Stomach (tissue), 4 donors: ENCODE measurements at regions not wholly inside any gene's neighbourhood (a gene's known extent, or its start where the extent isn't known, plus 50 kb on each side); places are given as distances from the start of the nearest gene placed in this dataset.

Experiments
- EP300 ChIP-seq: sonication (generic); formaldehyde crosslinking; IDR thresholded peaks from one replicate; pipeline ENCODE4 v1.6.1; 2017; ENCODE audit warnings: antibody characterized with exemption
- POLR2AphosphoS5 ChIP-seq, 3 donors: sonication (generic); formaldehyde crosslinking; IDR thresholded peaks; one replicate each; pipeline ENCODE4 v1.6.1; 2016; ENCODE audit warnings: antibody characterized with exemption in 3 of 3
- TF ChIP-seq, protein P1 (sequence below), 7 experiments: fragments of 450-650 bp in 4 of 7; fragments of 200-600 bp in 3 of 7; sonication (generic) in 3 of 7; IDR thresholded peaks; one replicate each; pipeline ENCODE4 v1.5.1; 2016 to 2019; ENCODE audit warnings: antibody characterized with exemption in 7 of 7, control low read depth in 2 of 7, mild to moderate bottlenecking in 1 of 7

- TF ChIP-seq, protein P1, sequence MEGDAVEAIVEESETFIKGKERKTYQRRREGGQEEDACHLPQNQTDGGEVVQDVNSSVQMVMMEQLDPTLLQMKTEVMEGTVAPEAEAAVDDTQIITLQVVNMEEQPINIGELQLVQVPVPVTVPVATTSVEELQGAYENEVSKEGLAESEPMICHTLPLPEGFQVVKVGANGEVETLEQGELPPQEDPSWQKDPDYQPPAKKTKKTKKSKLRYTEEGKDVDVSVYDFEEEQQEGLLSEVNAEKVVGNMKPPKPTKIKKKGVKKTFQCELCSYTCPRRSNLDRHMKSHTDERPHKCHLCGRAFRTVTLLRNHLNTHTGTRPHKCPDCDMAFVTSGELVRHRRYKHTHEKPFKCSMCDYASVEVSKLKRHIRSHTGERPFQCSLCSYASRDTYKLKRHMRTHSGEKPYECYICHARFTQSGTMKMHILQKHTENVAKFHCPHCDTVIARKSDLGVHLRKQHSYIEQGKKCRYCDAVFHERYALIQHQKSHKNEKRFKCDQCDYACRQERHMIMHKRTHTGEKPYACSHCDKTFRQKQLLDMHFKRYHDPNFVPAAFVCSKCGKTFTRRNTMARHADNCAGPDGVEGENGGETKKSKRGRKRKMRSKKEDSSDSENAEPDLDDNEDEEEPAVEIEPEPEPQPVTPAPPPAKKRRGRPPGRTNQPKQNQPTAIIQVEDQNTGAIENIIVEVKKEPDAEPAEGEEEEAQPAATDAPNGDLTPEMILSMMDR (IDR thresholded peaks at IDR 0.05): no peak
- TF ChIP-seq POLR2AphosphoS5 (IDR thresholded peaks at IDR 0.05) (no peak), EP300 (no peak)
Observed at GRCh38 chr1:175808999-175809398, 65.6 kb upstream of the TNR start.
